SK-N-SH treated with all-trans-retinoic acid at 6 μM for 48 hours (cell line): ENCODE measurements at regions not wholly inside any gene's neighbourhood (a gene's known extent, or its start where the extent isn't known, plus 50 kb on each side); places are given as distances from the start of the nearest gene placed in this dataset.

ENCODE experiments used
- ATAC-seq: fragments of 200-7000 bp; cut with Tn5 transposase; 3 replicates; pipeline ENCODE4 v1.9.1; 2020; ENCODE audit warnings: mild to moderate bottlenecking, moderate library complexity
- ARNTL ChIP-seq: fragments of 450-650 bp; formaldehyde crosslinking; IDR thresholded peaks from 2 replicates; pipeline ENCODE4 v1.5.0; 2020; ENCODE audit warnings: low read depth, mild to moderate bottlenecking, moderate library complexity, borderline replicate concordance
- BACH2 ChIP-seq: fragments of 250-450 bp; sonication (Bioruptor Pico); IDR thresholded peaks from 2 replicates; pipeline ENCODE4 v1.9.0; 2021; ENCODE audit warnings: mild to moderate bottlenecking, borderline replicate concordance
- CSDC2 ChIP-seq: fragments of 250-450 bp; sonication (Bioruptor Pico); IDR thresholded peaks from 2 replicates; pipeline ENCODE4 v1.5.0; 2020; ENCODE audit warnings: mild to moderate bottlenecking, moderate library complexity
- ESRRG ChIP-seq: fragments of 250-450 bp; sonication (Bioruptor Pico); IDR thresholded peaks from 2 replicates; pipeline ENCODE4 v1.6.1; 2021; ENCODE audit warnings: mild to moderate bottlenecking
- GLIS3 ChIP-seq: fragments of 250-450 bp; sonication (Bioruptor Pico); IDR thresholded peaks from 2 replicates; pipeline ENCODE4 v1.5.0; 2020; ENCODE audit warnings: mild to moderate bottlenecking, moderate library complexity
- ISL1 ChIP-seq: fragments of 250-450 bp; sonication (Bioruptor Pico); IDR thresholded peaks from 2 replicates; pipeline ENCODE4 v2.1.2; 2022; ENCODE audit warnings: mild to moderate bottlenecking, moderate library complexity
- OSR1 ChIP-seq: fragments of 250-450 bp; sonication (Bioruptor Pico); IDR thresholded peaks from 2 replicates; pipeline ENCODE4 v1.8.0; 2022; ENCODE audit warnings: moderate library complexity, mild to moderate bottlenecking, inconsistent platforms
- RARB ChIP-seq: fragments of 250-450 bp; sonication (Bioruptor Pico); IDR thresholded peaks from 2 replicates; pipeline ENCODE4 v1.8.0; 2021; ENCODE audit warnings: mild to moderate bottlenecking, moderate library complexity
- SNAI2 ChIP-seq: fragments of 250-450 bp; sonication (Bioruptor Pico); IDR thresholded peaks from 2 replicates; pipeline ENCODE4 v1.5.0; 2020; ENCODE audit warnings: mild to moderate bottlenecking, moderate library complexity
- TCF4 ChIP-seq: fragments of 250-450 bp; sonication (Bioruptor Pico); IDR thresholded peaks from 2 replicates; pipeline ENCODE4 v1.8.0; 2021; ENCODE audit warnings: mild to moderate bottlenecking, moderate library complexity, borderline replicate concordance
- TOX ChIP-seq: fragments of 250-450 bp; sonication (Bioruptor Pico); IDR thresholded peaks from 2 replicates; pipeline ENCODE4 v1.8.0; 2021; ENCODE audit warnings: mild to moderate bottlenecking, moderate library complexity, borderline replicate concordance
- ZC3H10 ChIP-seq: fragments of 250-450 bp; sonication (Bioruptor Pico); IDR thresholded peaks from 2 replicates; pipeline ENCODE4 v1.5.1; 2021; ENCODE audit warnings: mild to moderate bottlenecking, moderate library complexity
- ZFP3 ChIP-seq: fragments of 250-450 bp; sonication (Bioruptor Pico); IDR thresholded peaks from 2 replicates; pipeline ENCODE4 v1.5.0; 2020; ENCODE audit warnings: mild to moderate bottlenecking, moderate library complexity
- ZNF565 ChIP-seq: fragments of 450-650 bp; formaldehyde crosslinking; conservative IDR thresholded peaks from 2 replicates; pipeline ENCODE4 v1.5.0; 2020; ENCODE audit warnings: low read depth, mild to moderate bottlenecking, moderate library complexity
- ZNF70 ChIP-seq: fragments of 450-650 bp; formaldehyde crosslinking; IDR thresholded peaks from 2 replicates; pipeline ENCODE4 v1.5.0; 2020; ENCODE audit warnings: mild to moderate bottlenecking, moderate library complexity
- ZNF8 ChIP-seq: fragments of 450-650 bp; formaldehyde crosslinking; IDR thresholded peaks from 2 replicates; pipeline ENCODE4 v1.5.0; 2020; ENCODE audit warnings: mild to moderate bottlenecking, moderate library complexity
- TF ChIP-seq, protein P1 (sequence below): fragments of 250-450 bp; sonication (Bioruptor Pico); IDR thresholded peaks from 2 replicates; pipeline ENCODE4 v1.8.0; 2021; ENCODE audit warnings: low read depth, mild to moderate bottlenecking, moderate library complexity, borderline replicate concordance
- TF ChIP-seq, protein P2 (sequence below): fragments of 250-450 bp; sonication (Bioruptor Pico); IDR thresholded peaks from 2 replicates; pipeline ENCODE4 v1.5.0; 2020; ENCODE audit warnings: mild to moderate bottlenecking, moderate library complexity
- TF ChIP-seq, protein P3 (sequence below): fragments of 250-450 bp; sonication (Bioruptor Pico); IDR thresholded peaks from 2 replicates; pipeline ENCODE4 v1.8.0; 2020; ENCODE audit warnings: mild to moderate bottlenecking, moderate library complexity, borderline replicate concordance
- TF ChIP-seq, protein P4 (sequence below): fragments of 250-450 bp; sonication (Bioruptor Pico); IDR thresholded peaks from 2 replicates; pipeline ENCODE4 v1.5.1; 2020; ENCODE audit warnings: low read depth, mild to moderate bottlenecking, moderate library complexity
- TF ChIP-seq, protein P5 (sequence below): fragments of 250-450 bp; sonication (Bioruptor Pico); IDR thresholded peaks from 2 replicates; pipeline ENCODE4 v1.5.1; 2021; ENCODE audit warnings: mild to moderate bottlenecking, moderate library complexity

DNA sequence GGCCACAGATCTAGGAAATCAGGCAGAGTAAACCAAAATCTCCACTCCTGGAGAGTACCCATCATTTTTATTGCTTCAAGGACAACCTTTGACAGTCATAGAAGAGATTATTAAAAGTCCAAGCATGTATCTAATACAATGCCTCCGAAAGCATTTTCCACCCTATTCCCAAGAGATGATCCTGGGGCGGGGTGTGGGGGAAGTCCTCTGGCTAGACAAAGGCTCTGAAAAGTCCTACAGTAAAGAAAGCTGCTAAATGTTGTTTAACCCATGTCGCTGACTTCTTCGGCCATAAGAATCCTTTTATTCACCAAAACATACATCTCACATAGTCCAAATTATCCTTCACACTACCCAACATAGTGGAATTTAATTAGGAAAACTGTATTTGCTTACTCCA, 115.7 kb upstream of the STT3B start (continued):
- TF ChIP-seq, protein P1, sequence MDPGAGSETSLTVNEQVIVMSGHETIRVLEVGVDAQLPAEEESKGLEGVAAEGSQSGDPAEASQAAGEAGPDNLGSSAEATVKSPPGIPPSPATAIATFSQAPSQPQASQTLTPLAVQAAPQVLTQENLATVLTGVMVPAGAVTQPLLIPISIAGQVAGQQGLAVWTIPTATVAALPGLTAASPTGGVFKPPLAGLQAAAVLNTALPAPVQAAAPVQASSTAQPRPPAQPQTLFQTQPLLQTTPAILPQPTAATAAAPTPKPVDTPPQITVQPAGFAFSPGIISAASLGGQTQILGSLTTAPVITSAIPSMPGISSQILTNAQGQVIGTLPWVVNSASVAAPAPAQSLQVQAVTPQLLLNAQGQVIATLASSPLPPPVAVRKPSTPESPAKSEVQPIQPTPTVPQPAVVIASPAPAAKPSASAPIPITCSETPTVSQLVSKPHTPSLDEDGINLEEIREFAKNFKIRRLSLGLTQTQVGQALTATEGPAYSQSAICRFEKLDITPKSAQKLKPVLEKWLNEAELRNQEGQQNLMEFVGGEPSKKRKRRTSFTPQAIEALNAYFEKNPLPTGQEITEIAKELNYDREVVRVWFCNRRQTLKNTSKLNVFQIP (CRISPR knock-in tag): no peak
- no peak for TF ChIP-seq ZNF70 (CRISPR knock-in tag)
- TF ChIP-seq ZNF8: no peak
- TF ChIP-seq GLIS3: no peak
- no peak for TF ChIP-seq ZNF565
- no peak for TF ChIP-seq ISL1 (CRISPR knock-in tag)
- TF ChIP-seq TCF4 (CRISPR knock-in tag): no peak
- no peak for TF ChIP-seq SNAI2 (CRISPR knock-in tag)

DNA sequence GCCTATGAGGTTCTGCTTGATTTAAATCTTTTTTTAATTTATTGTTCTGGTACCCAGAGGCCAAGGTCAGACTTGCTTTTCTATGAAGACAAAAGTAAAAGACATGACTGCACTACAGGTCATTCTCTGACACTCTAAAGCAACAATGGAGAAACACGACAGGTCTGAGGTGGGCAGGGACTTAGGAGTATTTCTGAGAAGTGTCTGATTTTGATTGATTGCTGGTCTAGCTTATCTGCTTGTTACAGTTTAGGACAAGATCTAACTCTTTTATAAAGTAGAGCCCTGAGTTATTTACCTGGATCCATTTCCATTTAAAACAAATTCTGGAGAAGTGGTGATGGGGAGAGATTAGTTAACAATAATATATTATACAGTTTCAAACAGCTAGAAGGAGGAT, 115.2 kb upstream of the STT3B start:
- TF ChIP-seq TOX (CRISPR knock-in tag) (no peak), CSDC2 (CRISPR knock-in tag) (no peak), ZNF565 (no peak), ZNF70 (CRISPR knock-in tag) (no peak), GLIS3 (no peak), TCF4 (CRISPR knock-in tag) (no peak), ZFP3 (CRISPR knock-in tag) (no peak), ZNF8 (no peak), OSR1 (CRISPR knock-in tag) (no peak), BACH2 (CRISPR knock-in tag) (no peak), RARB (CRISPR knock-in tag) (no peak), ZC3H10 (CRISPR knock-in tag) (no peak), ESRRG (no peak), ARNTL (no peak), ISL1 (CRISPR knock-in tag) (no peak)
- TF ChIP-seq, protein P2, sequence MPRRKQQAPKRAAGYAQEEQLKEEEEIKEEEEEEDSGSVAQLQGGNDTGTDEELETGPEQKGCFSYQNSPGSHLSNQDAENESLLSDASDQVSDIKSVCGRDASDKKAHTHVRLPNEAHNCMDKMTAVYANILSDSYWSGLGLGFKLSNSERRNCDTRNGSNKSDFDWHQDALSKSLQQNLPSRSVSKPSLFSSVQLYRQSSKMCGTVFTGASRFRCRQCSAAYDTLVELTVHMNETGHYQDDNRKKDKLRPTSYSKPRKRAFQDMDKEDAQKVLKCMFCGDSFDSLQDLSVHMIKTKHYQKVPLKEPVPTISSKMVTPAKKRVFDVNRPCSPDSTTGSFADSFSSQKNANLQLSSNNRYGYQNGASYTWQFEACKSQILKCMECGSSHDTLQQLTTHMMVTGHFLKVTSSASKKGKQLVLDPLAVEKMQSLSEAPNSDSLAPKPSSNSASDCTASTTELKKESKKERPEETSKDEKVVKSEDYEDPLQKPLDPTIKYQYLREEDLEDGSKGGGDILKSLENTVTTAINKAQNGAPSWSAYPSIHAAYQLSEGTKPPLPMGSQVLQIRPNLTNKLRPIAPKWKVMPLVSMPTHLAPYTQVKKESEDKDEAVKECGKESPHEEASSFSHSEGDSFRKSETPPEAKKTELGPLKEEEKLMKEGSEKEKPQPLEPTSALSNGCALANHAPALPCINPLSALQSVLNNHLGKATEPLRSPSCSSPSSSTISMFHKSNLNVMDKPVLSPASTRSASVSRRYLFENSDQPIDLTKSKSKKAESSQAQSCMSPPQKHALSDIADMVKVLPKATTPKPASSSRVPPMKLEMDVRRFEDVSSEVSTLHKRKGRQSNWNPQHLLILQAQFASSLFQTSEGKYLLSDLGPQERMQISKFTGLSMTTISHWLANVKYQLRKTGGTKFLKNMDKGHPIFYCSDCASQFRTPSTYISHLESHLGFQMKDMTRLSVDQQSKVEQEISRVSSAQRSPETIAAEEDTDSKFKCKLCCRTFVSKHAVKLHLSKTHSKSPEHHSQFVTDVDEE (CRISPR knock-in tag): no peak
- TF ChIP-seq, protein P3, sequence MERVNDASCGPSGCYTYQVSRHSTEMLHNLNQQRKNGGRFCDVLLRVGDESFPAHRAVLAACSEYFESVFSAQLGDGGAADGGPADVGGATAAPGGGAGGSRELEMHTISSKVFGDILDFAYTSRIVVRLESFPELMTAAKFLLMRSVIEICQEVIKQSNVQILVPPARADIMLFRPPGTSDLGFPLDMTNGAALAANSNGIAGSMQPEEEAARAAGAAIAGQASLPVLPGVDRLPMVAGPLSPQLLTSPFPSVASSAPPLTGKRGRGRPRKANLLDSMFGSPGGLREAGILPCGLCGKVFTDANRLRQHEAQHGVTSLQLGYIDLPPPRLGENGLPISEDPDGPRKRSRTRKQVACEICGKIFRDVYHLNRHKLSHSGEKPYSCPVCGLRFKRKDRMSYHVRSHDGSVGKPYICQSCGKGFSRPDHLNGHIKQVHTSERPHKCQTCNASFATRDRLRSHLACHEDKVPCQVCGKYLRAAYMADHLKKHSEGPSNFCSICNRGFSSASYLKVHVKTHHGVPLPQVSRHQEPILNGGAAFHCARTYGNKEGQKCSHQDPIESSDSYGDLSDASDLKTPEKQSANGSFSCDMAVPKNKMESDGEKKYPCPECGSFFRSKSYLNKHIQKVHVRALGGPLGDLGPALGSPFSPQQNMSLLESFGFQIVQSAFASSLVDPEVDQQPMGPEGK (CRISPR knock-in tag): no peak
- TF ChIP-seq, protein P1 (CRISPR knock-in tag): no peak
- TF ChIP-seq, protein P4, sequence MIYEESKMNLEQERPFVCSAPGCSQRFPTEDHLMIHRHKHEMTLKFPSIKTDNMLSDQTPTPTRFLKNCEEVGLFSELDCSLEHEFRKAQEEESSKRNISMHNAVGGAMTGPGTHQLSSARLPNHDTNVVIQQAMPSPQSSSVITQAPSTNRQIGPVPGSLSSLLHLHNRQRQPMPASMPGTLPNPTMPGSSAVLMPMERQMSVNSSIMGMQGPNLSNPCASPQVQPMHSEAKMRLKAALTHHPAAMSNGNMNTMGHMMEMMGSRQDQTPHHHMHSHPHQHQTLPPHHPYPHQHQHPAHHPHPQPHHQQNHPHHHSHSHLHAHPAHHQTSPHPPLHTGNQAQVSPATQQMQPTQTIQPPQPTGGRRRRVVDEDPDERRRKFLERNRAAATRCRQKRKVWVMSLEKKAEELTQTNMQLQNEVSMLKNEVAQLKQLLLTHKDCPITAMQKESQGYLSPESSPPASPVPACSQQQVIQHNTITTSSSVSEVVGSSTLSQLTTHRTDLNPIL (CRISPR knock-in tag): no peak
- TF ChIP-seq, protein P5, sequence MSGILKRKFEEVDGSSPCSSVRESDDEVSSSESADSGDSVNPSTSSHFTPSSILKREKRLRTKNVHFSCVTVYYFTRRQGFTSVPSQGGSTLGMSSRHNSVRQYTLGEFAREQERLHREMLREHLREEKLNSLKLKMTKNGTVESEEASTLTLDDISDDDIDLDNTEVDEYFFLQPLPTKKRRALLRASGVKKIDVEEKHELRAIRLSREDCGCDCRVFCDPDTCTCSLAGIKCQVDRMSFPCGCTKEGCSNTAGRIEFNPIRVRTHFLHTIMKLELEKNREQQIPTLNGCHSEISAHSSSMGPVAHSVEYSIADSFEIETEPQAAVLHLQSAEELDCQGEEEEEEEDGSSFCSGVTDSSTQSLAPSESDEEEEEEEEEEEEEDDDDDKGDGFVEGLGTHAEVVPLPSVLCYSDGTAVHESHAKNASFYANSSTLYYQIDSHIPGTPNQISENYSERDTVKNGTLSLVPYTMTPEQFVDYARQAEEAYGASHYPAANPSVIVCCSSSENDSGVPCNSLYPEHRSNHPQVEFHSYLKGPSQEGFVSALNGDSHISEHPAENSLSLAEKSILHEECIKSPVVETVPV: no peak
- ATAC-seq: no peak

DNA sequence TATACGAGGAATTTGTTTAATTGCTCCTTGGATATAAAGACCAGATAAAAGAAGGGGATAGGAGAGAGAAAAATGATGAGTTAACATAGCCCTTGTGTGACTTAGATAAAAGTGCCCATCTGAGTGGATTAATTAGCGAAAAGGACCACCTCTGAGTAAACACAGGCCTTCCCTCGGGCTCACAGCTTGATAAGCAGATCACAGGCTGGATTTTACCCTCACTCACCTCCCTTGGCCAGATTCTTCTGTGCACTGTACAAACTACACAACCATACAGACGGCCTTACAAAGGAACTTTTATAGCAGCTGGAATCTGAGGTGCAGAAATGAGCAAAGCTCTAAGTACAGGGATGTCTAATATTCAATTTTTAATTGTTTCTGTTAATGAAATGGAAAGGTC, 112.4 kb upstream of the STT3B start:
- ATAC-seq: no peak
- TF ChIP-seq TCF4 (CRISPR knock-in tag) (peak; percentile 27; the same call in 1 of the 2 replicates), ZNF70 (CRISPR knock-in tag) (no peak)
